GM23338 (cell line): ENCODE measurements at regions not wholly inside any gene's neighbourhood (a gene's known extent, or its start where the extent isn't known, plus 50 kb on each side); places are given as distances from the start of the nearest gene placed in this dataset.

Experiments
- ATAC-seq: fragments of 200-7000 bp; cut with Tn5 transposase; 3 replicates; pipeline ENCODE4 v1.9.1; 2020
- DNase-seq: peaks from one replicate; pipeline ENCODE4 v3.0.0-alpha.2; 2015; ENCODE audit warnings: low spot score
- H2AFZ ChIP-seq: fragments of 200-600 bp; sonication (generic); 2 replicates; pipeline ENCODE4 v1.8.0; 2016; ENCODE audit warnings: antibody characterized with exemption, mild to moderate bottlenecking, moderate library complexity
- H3F3A ChIP-seq: fragments of 200-600 bp; sonication (generic); replicated peaks from 2 replicates; pipeline ENCODE4 v1.8.0; 2017; ENCODE audit warnings: antibody characterized with exemption, mixed run types, low read depth
- H3K27ac ChIP-seq: fragments of 200-600 bp; sonication (generic); 2 replicates; pipeline ENCODE4 v1.6.1; 2016; ENCODE audit warnings: low read depth
- H3K27me3 ChIP-seq: fragments of 200-600 bp; sonication (generic); 2 replicates; pipeline ENCODE4 v1.8.0; 2016; ENCODE audit warnings: mild to moderate bottlenecking, mixed run types, moderate library complexity; ENCODE audit not compliant: insufficient read depth
- H3K36me3 ChIP-seq: fragments of 200-600 bp; sonication (generic); 2 replicates; pipeline ENCODE4 v1.8.0; 2016; ENCODE audit warnings: mild to moderate bottlenecking; ENCODE audit not compliant: insufficient read depth
- H3K4me1 ChIP-seq: fragments of 200-600 bp; sonication (generic); 2 replicates; pipeline ENCODE4 v1.8.0; 2016; ENCODE audit warnings: mild to moderate bottlenecking, moderate library complexity; ENCODE audit not compliant: insufficient read depth
- H3K4me2 ChIP-seq: fragments of 200-600 bp; sonication (generic); 2 replicates; pipeline ENCODE4 v1.7.1; 2017; ENCODE audit warnings: mixed run types
- H3K4me3 ChIP-seq: fragments of 200-600 bp; sonication (generic); 2 replicates; pipeline ENCODE4 v1.6.1; 2016; ENCODE audit warnings: mixed run types
- H3K79me2 ChIP-seq: fragments of 200-600 bp; sonication (generic); replicated peaks from 2 replicates; pipeline ENCODE4 v1.8.0; 2017; ENCODE audit warnings: mild to moderate bottlenecking; ENCODE audit not compliant: insufficient read depth
- H3K9me2 ChIP-seq: fragments of 200-600 bp; sonication (generic); 2 replicates; pipeline ENCODE4 v1.8.0; 2017; ENCODE audit not compliant: insufficient read depth
- H4K20me1 ChIP-seq: fragments of 200-600 bp; sonication (generic); replicated peaks from 2 replicates; pipeline ENCODE4 v1.8.0; 2017; ENCODE audit warnings: mild to moderate bottlenecking; ENCODE audit not compliant: insufficient read depth
- H3K27ac Mint-ChIP-seq: 2 replicates; pipeline ENCODE4 v1.8.0; 2020; ENCODE audit warnings: inconsistent platforms, mild to moderate bottlenecking, moderate library complexity, mixed read lengths
- H3K27me3 Mint-ChIP-seq: 3 replicates; pipeline ENCODE4 v1.8.0; 2022; ENCODE audit warnings: low read depth, mild to moderate bottlenecking, moderate library complexity, mixed read lengths, inconsistent platforms; ENCODE audit not compliant: insufficient read depth, poor library complexity
- H3K36me3 Mint-ChIP-seq: 3 replicates; pipeline ENCODE4 v1.8.0; 2021; ENCODE audit warnings: low read depth, mild to moderate bottlenecking, inconsistent platforms, moderate library complexity, mixed read lengths
- H3K4me1 Mint-ChIP-seq: 3 replicates; pipeline ENCODE4 v1.8.0; 2020; ENCODE audit warnings: mild to moderate bottlenecking, inconsistent platforms, mixed read lengths
- H3K4me3 Mint-ChIP-seq: 3 replicates; pipeline ENCODE4 v1.8.0; 2021; ENCODE audit warnings: moderate library complexity, mild to moderate bottlenecking, inconsistent platforms, mixed read lengths
- H3K9me3 Mint-ChIP-seq: 3 replicates; pipeline ENCODE4 v1.8.0; 2020; ENCODE audit warnings: moderate library complexity, mild to moderate bottlenecking, inconsistent platforms, mixed read lengths
- CREB1 ChIP-seq: fragments of 250-450 bp; sonication (Bioruptor Pico); IDR thresholded peaks from 2 replicates; pipeline ENCODE4 v1.5.0; 2020; ENCODE audit warnings: low read depth, mild to moderate bottlenecking, moderate library complexity
- EZH2 ChIP-seq: fragments of 200-600 bp; sonication (generic); IDR thresholded peaks from one replicate; pipeline ENCODE4 v1.8.0; 2017; ENCODE audit warnings: antibody characterized with exemption, mild to moderate bottlenecking, low read depth; ENCODE audit not compliant: unreplicated experiment
- JUNB ChIP-seq: IDR thresholded peaks from one replicate; pipeline ENCODE4 v1.6.1; 2016; ENCODE audit warnings: antibody characterized with exemption; ENCODE audit not compliant: unreplicated experiment
- NANOG ChIP-seq: IDR thresholded peaks from 2 replicates; pipeline ENCODE4 v1.6.1; 2016; ENCODE audit warnings: antibody characterized with exemption, borderline replicate concordance
- POLR2AphosphoS5 ChIP-seq: IDR thresholded peaks from 2 replicates; pipeline ENCODE4 v1.6.1; 2016; ENCODE audit warnings: antibody characterized with exemption, low read depth
- STAT1 ChIP-seq: IDR thresholded peaks from one replicate; pipeline ENCODE4 v1.6.1; 2016; ENCODE audit warnings: antibody characterized with exemption; ENCODE audit not compliant: unreplicated experiment
- ZNF331 ChIP-seq: fragments of 250-450 bp; sonication (Bioruptor Pico); IDR thresholded peaks from 2 replicates; pipeline ENCODE4 v1.5.0; 2020; ENCODE audit warnings: low read depth, mild to moderate bottlenecking, moderate library complexity
- TF ChIP-seq, protein P1 (sequence below): IDR thresholded peaks from one replicate; pipeline ENCODE4 v1.6.1; 2018; ENCODE audit warnings: antibody characterized with exemption; ENCODE audit not compliant: unreplicated experiment

DNA sequence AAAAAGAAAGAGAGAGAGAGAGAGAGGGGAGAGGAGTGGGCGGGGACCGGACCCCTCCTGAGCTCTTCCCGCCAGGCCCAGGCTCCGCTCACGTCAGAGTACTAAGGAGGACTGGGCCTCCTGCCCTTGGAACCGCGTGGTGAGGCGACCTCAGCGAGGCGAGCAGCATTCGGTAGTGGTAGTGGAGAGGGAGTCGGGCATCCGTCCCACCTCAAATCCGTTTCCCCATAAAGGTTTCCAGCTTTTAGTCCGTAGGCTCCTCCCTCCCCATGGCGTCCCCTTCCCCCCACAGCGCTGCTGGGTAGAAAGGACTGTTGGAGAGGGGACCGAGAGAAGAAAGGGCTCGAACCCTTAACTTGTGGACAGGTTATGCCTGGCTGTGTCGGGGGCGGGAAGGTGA, 124.4 kb upstream of the BARHL2 start:
- H3K36me3 ChIP-seq = no peaks in the 10 kb centered on the region
- peak overlapping the region; percentile 60; the same call in 1 of the 2 replicates for H2AFZ ChIP-seq
- H3K4me1 Mint-ChIP-seq = peaks cover 57% of the 10 kb centered on the region
- H3K27me3 Mint-ChIP-seq = peaks cover 82% of the 10 kb centered on the region
- no peak for TF ChIP-seq STAT1
- no peak; the same call in 1 of the 2 replicates for TF ChIP-seq CREB1
- peak overlapping the region; percentile 66 for H3K4me3 Mint-ChIP-seq
- H3K4me1 ChIP-seq = peaks cover 57% of the 10 kb centered on the region
- 0 out of 2 replicates have a peak, but pooled peaks cover 10% of the 10 kb centered on the region for H3F3A ChIP-seq
- H3K27me3 ChIP-seq = peaks cover 99% of the 10 kb centered on the region
- H3K4me2 ChIP-seq = peak overlapping the region; percentile 78
- H3K27ac ChIP-seq = no peak overlapping the region
- no peaks in the 10 kb centered on the region; the same call in 2 of the 3 replicates for H3K36me3 Mint-ChIP-seq
- no peaks in the 10 kb centered on the region for H3K79me2 ChIP-seq
- DNase-seq (peak; percentile 61), ATAC-seq (peak; percentile 65)
- H3K27ac Mint-ChIP-seq = no peak overlapping the region
- H4K20me1 ChIP-seq = no peaks in the 10 kb centered on the region; the same call in none of the 2 replicates
- no peaks in the 10 kb centered on the region for H3K9me2 ChIP-seq
- H3K9me3 Mint-ChIP-seq = no peaks in the 10 kb centered on the region; the same call in 2 of the 3 replicates
- H3K4me3 ChIP-seq = peak overlapping the region; percentile 51

DNA sequence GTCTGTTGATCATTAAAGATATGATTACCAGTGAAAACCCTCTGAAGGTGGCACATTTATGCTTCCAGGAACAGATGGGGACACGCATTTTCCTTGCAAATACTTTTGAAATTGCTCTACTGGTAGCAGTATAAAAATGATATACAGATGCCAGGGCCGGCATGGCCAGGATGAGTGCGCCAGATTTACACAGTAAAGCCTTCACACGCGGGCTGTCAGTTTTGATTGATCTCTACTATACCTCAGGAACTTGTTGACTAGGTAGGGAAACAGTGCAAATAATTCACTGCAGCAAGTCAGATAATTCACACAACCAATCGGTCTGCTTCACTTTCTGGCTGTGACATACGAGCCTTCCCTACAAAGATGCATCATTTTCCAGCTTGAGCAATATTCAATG, 123.2 kb upstream of the BARHL2 start:
- Mint-ChIP-seq H3K27ac (no peak overlapping the region), H3K4me1 (peaks cover 61% of the 10 kb centered on the region), H3K4me3 (peak overlapping the region; percentile 66; the same call in 1 of the 3 replicates), H3K36me3 (no peaks in the 10 kb centered on the region; the same call in 2 of the 3 replicates), H3K9me3 (no peaks in the 10 kb centered on the region; the same call in 2 of the 3 replicates), H3K27me3 (peaks cover 91% of the 10 kb centered on the region)
- peaks cover 99% of the 10 kb centered on the region for H3K27me3 ChIP-seq
- H3K4me3 ChIP-seq = no peak overlapping the region
- no peaks in the 10 kb centered on the region; the same call in 1 of the 2 replicates for H4K20me1 ChIP-seq
- peak overlapping the region; percentile 78 for H3K4me2 ChIP-seq
- H3K27ac ChIP-seq = no peak overlapping the region
- no peaks in the 10 kb centered on the region for H3K36me3 ChIP-seq
- H3K9me2 ChIP-seq = no peaks in the 10 kb centered on the region
- H3F3A ChIP-seq = 0 out of 2 replicates have a peak, but pooled peaks cover 10% of the 10 kb centered on the region
- ATAC-seq (no peak), DNase-seq (no peak)
- no peak overlapping the region for H2AFZ ChIP-seq
- H3K79me2 ChIP-seq = no peaks in the 10 kb centered on the region
- TF ChIP-seq POLR2AphosphoS5 = no peak
- no peak for TF ChIP-seq STAT1
- no peak for TF ChIP-seq NANOG
- TF ChIP-seq JUNB = no peak
- TF ChIP-seq ZNF331 (CRISPR knock-in tag) = no peak
- TF ChIP-seq EZH2 = peak; percentile 11
- TF ChIP-seq, protein P1, sequence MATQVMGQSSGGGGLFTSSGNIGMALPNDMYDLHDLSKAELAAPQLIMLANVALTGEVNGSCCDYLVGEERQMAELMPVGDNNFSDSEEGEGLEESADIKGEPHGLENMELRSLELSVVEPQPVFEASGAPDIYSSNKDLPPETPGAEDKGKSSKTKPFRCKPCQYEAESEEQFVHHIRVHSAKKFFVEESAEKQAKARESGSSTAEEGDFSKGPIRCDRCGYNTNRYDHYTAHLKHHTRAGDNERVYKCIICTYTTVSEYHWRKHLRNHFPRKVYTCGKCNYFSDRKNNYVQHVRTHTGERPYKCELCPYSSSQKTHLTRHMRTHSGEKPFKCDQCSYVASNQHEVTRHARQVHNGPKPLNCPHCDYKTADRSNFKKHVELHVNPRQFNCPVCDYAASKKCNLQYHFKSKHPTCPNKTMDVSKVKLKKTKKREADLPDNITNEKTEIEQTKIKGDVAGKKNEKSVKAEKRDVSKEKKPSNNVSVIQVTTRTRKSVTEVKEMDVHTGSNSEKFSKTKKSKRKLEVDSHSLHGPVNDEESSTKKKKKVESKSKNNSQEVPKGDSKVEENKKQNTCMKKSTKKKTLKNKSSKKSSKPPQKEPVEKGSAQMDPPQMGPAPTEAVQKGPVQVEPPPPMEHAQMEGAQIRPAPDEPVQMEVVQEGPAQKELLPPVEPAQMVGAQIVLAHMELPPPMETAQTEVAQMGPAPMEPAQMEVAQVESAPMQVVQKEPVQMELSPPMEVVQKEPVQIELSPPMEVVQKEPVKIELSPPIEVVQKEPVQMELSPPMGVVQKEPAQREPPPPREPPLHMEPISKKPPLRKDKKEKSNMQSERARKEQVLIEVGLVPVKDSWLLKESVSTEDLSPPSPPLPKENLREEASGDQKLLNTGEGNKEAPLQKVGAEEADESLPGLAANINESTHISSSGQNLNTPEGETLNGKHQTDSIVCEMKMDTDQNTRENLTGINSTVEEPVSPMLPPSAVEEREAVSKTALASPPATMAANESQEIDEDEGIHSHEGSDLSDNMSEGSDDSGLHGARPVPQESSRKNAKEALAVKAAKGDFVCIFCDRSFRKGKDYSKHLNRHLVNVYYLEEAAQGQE = no peak
- TF ChIP-seq CREB1 = no peak
- peaks cover 60% of the 10 kb centered on the region for H3K4me1 ChIP-seq
